ENCODE measurements at regions not wholly inside any gene's neighbourhood (a gene's known extent, or its start where the extent isn't known, plus 50 kb on each side); places are given as distances from the start of the nearest gene placed in this dataset.

- intact Hi-C loops (cut with DNase I) = no loop called here
- Histone ChIP-seq H3K27ac (no peak overlapping the region), H3K27me3 (peaks cover 0 to under 1% (median 0%) of the 10 kb centered on the region in 9 donors), H3K4me1 (no peaks in the 10 kb centered on the region), H3K4me3 (no peak overlapping the region), H3K9me3 (no peaks in the 10 kb centered on the region), H3K36me3 (no peaks in the 10 kb centered on the region)
- TF ChIP-seq CTCF (IDR thresholded peaks at IDR 0.05) (peak; percentile 83 to 97 (median 90)), POLR2A (IDR thresholded peaks at IDR 0.05) (no peak)
- DNase-seq = peak in 4 of 5 donors; percentile 44 to 79 (median 56)
- ATAC-seq = peak; percentile 52 to 74 (median 62)
- WGBS, 4 donors = 58 to 74% (median 64%) methylated on average over 10 to 22 of the region's 22 CpGs
These were observed 141.0 kb upstream of the CIBAR2 start for GRCh38 chr16:85253084-85253941.

GRCh38 chr16:85254051-85254450 lies 141.8 kb upstream of the CIBAR2 start:
- Histone ChIP-seq H3K27me3 (peaks cover 0 to 8% (median 0%) of the 10 kb centered on the region in 9 donors), H3K4me3 (no peak overlapping the region), H3K9me3 (no peaks in the 10 kb centered on the region), H3K27ac (no peak overlapping the region), H3K36me3 (no peaks in the 10 kb centered on the region), H3K4me1 (no peaks in the 10 kb centered on the region)
- intact Hi-C loops (cut with DNase I) = no loop called here
- DNase-seq (no peak), ATAC-seq (no peak)
- TF ChIP-seq POLR2A (IDR thresholded peaks at IDR 0.05) (no peak), CTCF (IDR thresholded peaks at IDR 0.05) (no peak)
- WGBS, 4 donors = 87 to 99% (median 96%) methylated on average over 8 to 9 of the region's 9 CpGs

- H3K4me1 ChIP-seq = no peaks in the 10 kb centered on the region
- 91 to 95% (median 93%) methylated on average over 24 of the region's 24 CpGs for WGBS, 4 donors
- no peak overlapping the region for H3K27ac ChIP-seq
- DNase-seq = no peak
- no peaks in the 10 kb centered on the region for H3K9me3 ChIP-seq
- intact Hi-C loops (cut with DNase I) = no loop called here
- no peak for TF ChIP-seq POLR2A (IDR thresholded peaks at IDR 0.05)
- no peak for TF ChIP-seq CTCF (IDR thresholded peaks at IDR 0.05)
- no peak for ATAC-seq
- H3K36me3 ChIP-seq = no peaks in the 10 kb centered on the region
- peaks cover 0 to 8% (median 0%) of the 10 kb centered on the region in 9 donors for H3K27me3 ChIP-seq
- no peak overlapping the region for H3K4me3 ChIP-seq
These were observed 142.6 kb upstream of the CIBAR2 start for GRCh38 chr16:85254921-85255320.

- Histone ChIP-seq H3K36me3 (no peaks in the 10 kb centered on the region), H3K4me3 (no peak overlapping the region), H3K9me3 (no peaks in the 10 kb centered on the region), H3K27me3 (peaks cover 0 to 8% (median 0%) of the 10 kb centered on the region in 9 donors), H3K4me1 (no peaks in the 10 kb centered on the region), H3K27ac (no peak overlapping the region)
- DNase-seq (no peak), ATAC-seq (no peak)
- WGBS, 4 donors = 94 to 99% (median 98%) methylated on average over 10 of the region's 10 CpGs
- intact Hi-C loops (cut with DNase I) = no loop called here
- TF ChIP-seq POLR2A (IDR thresholded peaks at IDR 0.05) (no peak), CTCF (IDR thresholded peaks at IDR 0.05) (no peak)
These were observed 143.5 kb upstream of the CIBAR2 start for GRCh38 chr16:85255777-85256176.

All from heart left ventricle (tissue), 16 donors.